ENCODE measurements at regions not wholly inside any gene's neighbourhood (a gene's known extent, or its start where the extent isn't known, plus 50 kb on each side); places are given as distances from the start of the nearest gene placed in this dataset.

DNA sequence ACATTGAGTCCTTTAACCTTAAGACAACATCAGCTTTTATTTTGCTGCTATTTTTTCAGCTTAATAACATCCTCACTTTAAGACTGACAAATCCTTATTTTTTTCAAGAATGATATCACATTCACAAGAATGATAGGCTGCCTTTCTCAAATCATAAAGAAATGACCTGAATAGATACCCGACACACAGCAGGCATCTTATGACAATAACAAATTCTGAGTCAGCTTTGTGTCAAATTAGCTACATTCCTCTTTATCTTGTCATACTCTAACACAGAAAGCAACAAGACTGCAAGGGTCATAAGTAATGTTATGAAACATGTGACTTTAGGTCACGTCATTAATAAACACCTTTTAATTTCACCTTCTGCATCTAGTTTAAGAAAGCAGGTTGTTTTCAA, 2387.6 kb downstream of the PCDH7 start:
- TF ChIP-seq, protein P1, sequence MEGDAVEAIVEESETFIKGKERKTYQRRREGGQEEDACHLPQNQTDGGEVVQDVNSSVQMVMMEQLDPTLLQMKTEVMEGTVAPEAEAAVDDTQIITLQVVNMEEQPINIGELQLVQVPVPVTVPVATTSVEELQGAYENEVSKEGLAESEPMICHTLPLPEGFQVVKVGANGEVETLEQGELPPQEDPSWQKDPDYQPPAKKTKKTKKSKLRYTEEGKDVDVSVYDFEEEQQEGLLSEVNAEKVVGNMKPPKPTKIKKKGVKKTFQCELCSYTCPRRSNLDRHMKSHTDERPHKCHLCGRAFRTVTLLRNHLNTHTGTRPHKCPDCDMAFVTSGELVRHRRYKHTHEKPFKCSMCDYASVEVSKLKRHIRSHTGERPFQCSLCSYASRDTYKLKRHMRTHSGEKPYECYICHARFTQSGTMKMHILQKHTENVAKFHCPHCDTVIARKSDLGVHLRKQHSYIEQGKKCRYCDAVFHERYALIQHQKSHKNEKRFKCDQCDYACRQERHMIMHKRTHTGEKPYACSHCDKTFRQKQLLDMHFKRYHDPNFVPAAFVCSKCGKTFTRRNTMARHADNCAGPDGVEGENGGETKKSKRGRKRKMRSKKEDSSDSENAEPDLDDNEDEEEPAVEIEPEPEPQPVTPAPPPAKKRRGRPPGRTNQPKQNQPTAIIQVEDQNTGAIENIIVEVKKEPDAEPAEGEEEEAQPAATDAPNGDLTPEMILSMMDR (IDR thresholded peaks at IDR 0.05; ENCODE audit: poor library complexity) = no peak
- TF ChIP-seq EZH2 (IDR thresholded peaks at IDR 0.05; ENCODE audit: borderline replicate concordance) (no peak), EZH2phosphoT487 (IDR thresholded peaks at IDR 0.05; ENCODE audit: low read depth, severe bottlenecking, unreplicated experiment) (no peak)
